Left lung (tissue), 4 donors: ENCODE measurements at regions not wholly inside any gene's neighbourhood (a gene's known extent, or its start where the extent isn't known, plus 50 kb on each side); places are given as distances from the start of the nearest gene placed in this dataset.

Experiments used
- ATAC-seq: fragments of 200-7000 bp; cut with Tn5 transposase; one replicate; pipeline ENCODE4 v1.9.1; 2020; ENCODE audit warnings: moderate library complexity
- DNase-seq, 4 donors: peaks; one replicate each; pipeline ENCODE4 v3.0.0-alpha.2; 2013 to 2020
- H3K27ac ChIP-seq, 2 donors: fragments of 200-600 bp; sonication (generic) in 1 of 2; one replicate each; pipeline versions ENCODE4 v1.5.0 to v1.8.0; 2020 to 2021
- H3K27me3 ChIP-seq, 2 donors: fragments of 200-600 bp; sonication (generic) in 1 of 2; one replicate each; pipeline versions ENCODE4 v1.5.0 to v1.8.0; 2020 to 2021
- H3K36me3 ChIP-seq, 2 donors: fragments of 200-600 bp; sonication (generic) in 1 of 2; one replicate each; pipeline versions ENCODE4 v1.5.0 to v1.8.0; 2020 to 2021
- H3K4me1 ChIP-seq, 2 donors: fragments of 200-600 bp; one replicate each; pipeline ENCODE4 v1.8.0; 2021
- H3K4me3 ChIP-seq, 2 donors: fragments of 200-600 bp; sonication (generic) in 1 of 2; one replicate each; pipeline versions ENCODE4 v1.5.0 to v1.8.0; 2020 to 2021; ENCODE audit warnings: mild to moderate bottlenecking in 1 of 2
- H3K9me3 ChIP-seq, 2 donors: fragments of 200-600 bp; sonication (generic) in 1 of 2; one replicate each; pipeline versions ENCODE4 v1.5.0 to v1.8.0; 2020 to 2021
- intact Hi-C, 2 donors: fragments of 100-400 bp; cut with DNase I; formaldehyde crosslinking; loops; one replicate each; pipeline versions ENCODE4 v1.11.2 to v1.14.2; 2022
- TF ChIP-seq, protein P1 (sequence below), 2 donors: fragments of 200-600 bp; sonication (generic) in 1 of 2; IDR thresholded peaks; one replicate each; pipeline versions ENCODE4 v1.5.0 to v1.8.0; 2021; ENCODE audit warnings: antibody characterized with exemption in 2 of 2
- donor health status: DM: no; HTN: yes; CAD: no.
- donor health status: DM: no; HTN: no; CAD: no.

DNA sequence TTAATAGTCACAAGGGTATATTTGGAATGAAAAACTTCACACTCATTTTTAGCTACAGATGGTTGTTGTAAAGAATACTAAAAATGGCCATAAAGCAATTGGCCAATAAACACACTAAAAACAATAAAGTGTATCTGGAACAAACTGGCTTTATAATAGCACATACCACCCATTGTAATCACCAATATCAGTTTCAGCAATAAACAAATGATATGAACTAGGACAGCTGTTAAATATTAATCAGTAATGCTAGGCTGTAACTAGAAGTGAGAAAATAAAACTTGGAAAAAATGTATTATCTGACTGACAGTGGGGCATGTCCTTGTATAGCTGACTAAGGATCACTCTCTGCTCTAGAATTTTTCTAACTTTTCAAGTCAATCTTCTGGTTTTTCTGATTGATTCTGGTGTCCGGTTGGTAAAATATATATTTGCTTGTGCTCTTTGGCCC is 312.5 kb downstream of the RND3 start:
- Histone ChIP-seq H3K4me3 (no peak overlapping the region), H3K4me1 (no peaks in the 10 kb centered on the region), H3K9me3 (peaks cover 0 to 18% of the 10 kb centered on the region in 2 donors), H3K27ac (no peak overlapping the region), H3K27me3 (no peaks in the 10 kb centered on the region), H3K36me3 (no peaks in the 10 kb centered on the region)
- TF ChIP-seq, protein P1, sequence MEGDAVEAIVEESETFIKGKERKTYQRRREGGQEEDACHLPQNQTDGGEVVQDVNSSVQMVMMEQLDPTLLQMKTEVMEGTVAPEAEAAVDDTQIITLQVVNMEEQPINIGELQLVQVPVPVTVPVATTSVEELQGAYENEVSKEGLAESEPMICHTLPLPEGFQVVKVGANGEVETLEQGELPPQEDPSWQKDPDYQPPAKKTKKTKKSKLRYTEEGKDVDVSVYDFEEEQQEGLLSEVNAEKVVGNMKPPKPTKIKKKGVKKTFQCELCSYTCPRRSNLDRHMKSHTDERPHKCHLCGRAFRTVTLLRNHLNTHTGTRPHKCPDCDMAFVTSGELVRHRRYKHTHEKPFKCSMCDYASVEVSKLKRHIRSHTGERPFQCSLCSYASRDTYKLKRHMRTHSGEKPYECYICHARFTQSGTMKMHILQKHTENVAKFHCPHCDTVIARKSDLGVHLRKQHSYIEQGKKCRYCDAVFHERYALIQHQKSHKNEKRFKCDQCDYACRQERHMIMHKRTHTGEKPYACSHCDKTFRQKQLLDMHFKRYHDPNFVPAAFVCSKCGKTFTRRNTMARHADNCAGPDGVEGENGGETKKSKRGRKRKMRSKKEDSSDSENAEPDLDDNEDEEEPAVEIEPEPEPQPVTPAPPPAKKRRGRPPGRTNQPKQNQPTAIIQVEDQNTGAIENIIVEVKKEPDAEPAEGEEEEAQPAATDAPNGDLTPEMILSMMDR (IDR thresholded peaks at IDR 0.05), result no peak
- intact Hi-C loops, result no loop called here
- DNase-seq (peak in 2 of 4 donors; percentile 44 to 49), ATAC-seq (no peak)

- ATAC-seq (no peak), DNase-seq (no peak)
- TF ChIP-seq, protein P1 (IDR thresholded peaks at IDR 0.05), result no peak
Observed at GRCh38 chr2:150174056-150174805, 313.2 kb downstream of the RND3 start.

DNA sequence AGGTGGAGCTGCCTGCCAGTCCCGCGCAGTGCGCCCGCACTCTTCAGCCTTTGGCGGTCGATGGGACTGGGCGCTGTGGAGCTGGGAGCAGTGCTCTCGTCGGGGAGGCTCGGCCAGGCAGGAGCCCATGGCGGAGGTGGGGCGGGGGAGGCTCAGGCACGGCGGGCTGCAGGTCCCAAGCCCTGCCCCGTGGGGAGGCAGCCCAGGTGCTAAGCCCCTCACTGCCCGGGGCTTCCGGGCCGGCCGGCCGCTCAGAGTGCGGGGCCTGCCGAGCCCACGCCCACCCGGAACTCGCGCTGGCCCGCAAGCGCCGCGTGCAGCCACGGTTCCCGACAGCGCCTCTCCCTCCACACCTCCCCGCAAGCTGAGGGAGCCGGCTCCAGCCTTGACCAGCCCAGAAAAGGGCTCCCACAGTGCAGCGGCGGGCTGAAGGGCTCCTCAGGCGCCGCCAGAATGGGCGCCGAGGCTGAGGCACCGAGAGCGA is 316.4 kb downstream of the RND3 start:
- ATAC-seq (no peak), DNase-seq (peak in 1 of 4 donors; percentile 68)
- Histone ChIP-seq H3K4me1 (peaks cover under 1 to 11% of the 10 kb centered on the region in 2 donors), H3K9me3 (peaks cover 0 to 18% of the 10 kb centered on the region in 2 donors), H3K27ac (no peak overlapping the region), H3K4me3 (no peak overlapping the region), H3K36me3 (no peaks in the 10 kb centered on the region), H3K27me3 (no peaks in the 10 kb centered on the region)
- intact Hi-C loops, result no loop called here
- TF ChIP-seq, protein P1 (IDR thresholded peaks at IDR 0.05), result no peak

More at GRCh38 chr2:150174056-150174805, 313.2 kb downstream of the RND3 start:
- no peaks in the 10 kb centered on the region for H3K4me1 ChIP-seq
- intact Hi-C loops, result no loop called here
- no peak overlapping the region for H3K4me3 ChIP-seq
- no peaks in the 10 kb centered on the region for H3K36me3 ChIP-seq
- H3K27ac ChIP-seq, result no peak overlapping the region
- H3K27me3 ChIP-seq, result no peaks in the 10 kb centered on the region
- H3K9me3 ChIP-seq, result peaks cover 0 to 18% of the 10 kb centered on the region in 2 donors

DNA sequence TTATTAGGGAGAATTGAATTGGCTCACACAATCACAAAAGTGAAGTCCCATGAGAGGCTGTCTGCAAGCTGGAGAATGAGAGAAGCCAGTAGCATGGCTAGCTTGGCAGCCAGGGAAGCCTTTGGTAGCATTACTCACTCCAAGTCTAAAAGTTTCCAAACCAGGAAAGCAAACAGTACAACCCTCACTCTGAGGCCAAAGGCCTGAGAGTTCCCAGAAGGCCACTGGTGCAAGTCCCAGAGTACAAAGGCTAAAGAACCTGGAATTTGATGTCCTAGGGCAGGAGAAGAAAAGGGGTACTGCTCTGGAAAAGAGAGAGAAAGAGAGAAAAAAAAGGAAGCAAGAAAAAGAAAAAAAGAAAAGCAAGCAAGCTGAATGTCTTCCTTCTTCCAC is 318.2 kb downstream of the RND3 start:
- H3K9me3 ChIP-seq, result peaks cover 0 to 18% of the 10 kb centered on the region in 2 donors
- H3K4me1 ChIP-seq, result peaks cover 4 to 19% of the 10 kb centered on the region in 2 donors
- H3K27me3 ChIP-seq, result no peaks in the 10 kb centered on the region
- DNase-seq (no peak), ATAC-seq (peak; percentile 59)
- intact Hi-C loops, result no loop called here
- peak overlapping the region in 1 of 2 donors; percentile 3 for H3K27ac ChIP-seq
- TF ChIP-seq, protein P1 (IDR thresholded peaks at IDR 0.05), result no peak
- H3K4me3 ChIP-seq, result no peak overlapping the region
- H3K36me3 ChIP-seq, result no peaks in the 10 kb centered on the region

DNA sequence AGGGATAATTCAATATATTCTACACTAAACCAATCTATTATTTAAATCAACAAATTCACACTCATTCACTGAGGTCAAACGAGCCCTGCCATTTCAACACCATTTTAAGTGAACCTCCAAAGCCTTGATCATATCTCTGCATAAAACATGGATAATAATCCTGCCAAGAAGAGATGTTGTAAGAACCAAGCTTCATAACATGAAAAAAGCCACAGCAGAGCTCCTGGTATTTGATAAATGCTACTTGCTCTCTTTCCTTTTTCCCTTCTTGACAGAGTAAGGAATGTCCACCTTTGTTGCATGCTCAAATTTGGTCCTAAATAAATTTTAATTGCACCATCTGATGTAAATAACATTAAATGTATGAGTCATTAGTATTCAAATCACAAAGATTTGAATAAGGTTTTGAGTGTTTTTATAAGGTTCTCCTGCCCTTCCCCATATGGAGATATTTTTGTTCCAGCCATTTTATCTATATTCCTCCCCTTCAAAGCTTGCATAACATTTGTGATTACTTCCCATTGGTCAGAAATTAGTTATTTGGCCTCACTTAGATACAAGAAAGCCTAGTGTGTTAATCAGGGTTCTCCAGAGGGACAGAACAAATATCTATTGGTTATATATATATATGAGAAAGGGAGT is 318.8 kb downstream of the RND3 start:
- Histone ChIP-seq H3K27ac (peak overlapping the region in 1 of 2 donors; percentile 3), H3K36me3 (no peaks in the 10 kb centered on the region), H3K4me3 (no peak overlapping the region), H3K27me3 (no peaks in the 10 kb centered on the region), H3K9me3 (peaks cover 0 to 18% of the 10 kb centered on the region in 2 donors), H3K4me1 (peaks cover 4 to 19% of the 10 kb centered on the region in 2 donors)
- ATAC-seq (no peak), DNase-seq (no peak)
- TF ChIP-seq, protein P1 (IDR thresholded peaks at IDR 0.05), result no peak
- intact Hi-C loops, result no loop called here
